PC-9 (cell line): ENCODE measurements at regions not wholly inside any gene's neighbourhood (a gene's known extent, or its start where the extent isn't known, plus 50 kb on each side); places are given as distances from the start of the nearest gene placed in this dataset.
A peak's percentile ranks its signal among the peaks of the same experiment; 100 is the strongest.

ENCODE experiments used
- BruUV-seq: library from RNA; stranded (reverse); fragments of 400-500 nt; replicated peaks from 2 replicates; lab custom pipeline; 2021; lab: Mats Ljungman, UMichigan
- CTCF ChIA-PET: fragments of 300-600 bp; sonication (Branson Sonifier 250); formaldehyde crosslinking; loops from one replicate; lab custom pipeline; 2022; ENCODE audit warnings: antibody characterized with exemption; lab: Charles Lee
- POLR2A ChIA-PET: fragments of 300-600 bp; sonication (Branson Sonifier 250); formaldehyde crosslinking; loops from one replicate; lab custom pipeline; 2022; ENCODE audit warnings: antibody characterized with exemption; ENCODE audit not compliant: unreplicated experiment; lab: Charles Lee
- DNase-seq, 2 experiments: peaks; one replicate each; pipeline versions ENCODE4 v3.0.0 to v3.0.0-alpha.2; 2015 to 2022; ENCODE audit warnings: mixed read lengths in 1 of 2
- H2AFZ ChIP-seq: fragments of 200-600 bp; sonication (generic); 2 replicates; pipeline ENCODE4 v1.8.1; 2017; ENCODE audit warnings: antibody characterized with exemption
- H3F3A ChIP-seq: fragments of 200-600 bp; sonication (generic); 2 replicates; pipeline ENCODE4 v1.8.1; 2017; ENCODE audit warnings: antibody characterized with exemption, mild to moderate bottlenecking, low read depth; ENCODE audit not compliant: insufficient read depth
- H3K27ac ChIP-seq: fragments of 200-600 bp; sonication (generic); 2 replicates; pipeline ENCODE4 v1.6.1; 2016; ENCODE audit warnings: mixed run types
- H3K27me3 ChIP-seq: fragments of 200-600 bp; sonication (generic); 2 replicates; pipeline ENCODE4 v1.6.1; 2016; ENCODE audit warnings: low read depth, mixed run types; ENCODE audit not compliant: insufficient read depth
- H3K36me3 ChIP-seq: fragments of 200-600 bp; sonication (generic); 2 replicates; pipeline ENCODE4 v1.6.1; 2016; ENCODE audit warnings: low read depth, mixed run types
- H3K4me1 ChIP-seq: fragments of 200-600 bp; sonication (generic); replicated peaks from 2 replicates; pipeline ENCODE4 v1.6.1; 2016; ENCODE audit warnings: mixed run types; ENCODE audit not compliant: insufficient read depth
- H3K4me2 ChIP-seq: fragments of 200-600 bp; sonication (generic); 2 replicates; pipeline ENCODE4 v1.6.1; 2017; ENCODE audit warnings: mixed run types
- H3K4me3 ChIP-seq: fragments of 200-600 bp; sonication (generic); 2 replicates; pipeline ENCODE4 v1.6.1; 2016; ENCODE audit warnings: mixed run types
- H3K79me2 ChIP-seq: fragments of 200-600 bp; sonication (generic); 2 replicates; pipeline ENCODE4 v1.6.1; 2017; ENCODE audit warnings: low read depth, mixed run types
- H3K9me2 ChIP-seq: fragments of 200-600 bp; sonication (generic); 2 replicates; pipeline ENCODE4 v1.8.1; 2017; ENCODE audit warnings: mild to moderate bottlenecking; ENCODE audit not compliant: insufficient read depth
- H3K9me3 ChIP-seq: fragments of 200-600 bp; sonication (generic); 2 replicates; pipeline ENCODE4 v1.8.1; 2016; ENCODE audit warnings: low read depth; ENCODE audit not compliant: insufficient read depth
- H4K20me1 ChIP-seq: fragments of 200-600 bp; sonication (generic); 2 replicates; pipeline ENCODE4 v1.8.1; 2017; ENCODE audit not compliant: insufficient read depth
- CTCF ChIP-seq: fragments of 200-600 bp; sonication (generic); conservative IDR thresholded peaks from 2 replicates; pipeline ENCODE4 v1.6.1; 2017; ENCODE audit warnings: mixed run types, antibody characterized with exemption, mild to moderate bottlenecking, moderate library complexity
- EZH2 ChIP-seq: fragments of 200-600 bp; sonication (generic); IDR thresholded peaks from 2 replicates; pipeline ENCODE4 v1.8.0; 2017; ENCODE audit warnings: antibody characterized with exemption, low read depth
- intact Hi-C: fragments of 100-400 bp; cut with micrococcal nuclease; formaldehyde crosslinking; loops from one replicate; pipeline ENCODE4 v1.10.0; 2022; ENCODE audit not compliant: unreplicated experiment

DNA sequence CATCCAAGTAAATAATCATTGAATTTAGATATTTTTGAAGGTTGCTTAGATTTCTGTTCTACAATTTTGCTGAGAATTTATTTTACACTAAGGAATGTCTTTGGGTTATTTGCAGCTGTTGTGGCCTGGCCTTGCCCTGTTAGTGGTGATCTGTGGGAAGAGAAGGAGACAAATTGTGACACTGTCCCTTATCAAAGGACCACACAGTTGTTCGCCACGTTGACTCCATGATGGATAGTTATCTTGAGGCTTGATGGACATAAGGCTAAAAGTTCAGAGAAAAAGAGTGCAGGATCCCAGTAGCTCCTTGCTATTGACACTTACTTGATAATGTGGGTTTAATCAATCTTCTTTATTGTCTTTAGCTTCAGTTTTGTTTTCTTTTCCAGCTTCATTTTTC lies 186.6 kb upstream of the MEF2C start:
- no peak for TF ChIP-seq CTCF
- TF ChIP-seq EZH2: no peak
- H3K4me2 ChIP-seq: no peak overlapping the region
- no peaks in the 10 kb centered on the region for H4K20me1 ChIP-seq
- no peak overlapping the region for H2AFZ ChIP-seq
- BruUV-seq: no TSS peak
- no peak overlapping the region for H3K27ac ChIP-seq
- ChIA-PET POLR2A (no interaction called here), CTCF (no interaction called here)
- intact Hi-C loops: no loop called here
- no peak overlapping the region for H3K4me3 ChIP-seq
- H3K9me2 ChIP-seq: no peaks in the 10 kb centered on the region
- no peaks in the 10 kb centered on the region for H3K4me1 ChIP-seq
- no peak for DNase-seq
- H3K79me2 ChIP-seq: no peaks in the 10 kb centered on the region
- H3F3A ChIP-seq: no peaks in the 10 kb centered on the region
- no peaks in the 10 kb centered on the region for H3K9me3 ChIP-seq
- no peaks in the 10 kb centered on the region for H3K36me3 ChIP-seq
- no peaks in the 10 kb centered on the region for H3K27me3 ChIP-seq

- no peak for DNase-seq
- Histone ChIP-seq H3K9me2 (no peaks in the 10 kb centered on the region), H3K27ac (no peak overlapping the region), H3K9me3 (no peaks in the 10 kb centered on the region), H3K36me3 (no peaks in the 10 kb centered on the region), H3K27me3 (no peaks in the 10 kb centered on the region), H3K4me3 (no peak overlapping the region), H2AFZ (peak overlapping the region; percentile 52; the same call in 1 of the 2 replicates), H3K4me1 (no peaks in the 10 kb centered on the region), H3F3A (no peaks in the 10 kb centered on the region), H3K79me2 (no peaks in the 10 kb centered on the region), H4K20me1 (no peaks in the 10 kb centered on the region), H3K4me2 (no peak overlapping the region)
- BruUV-seq: no TSS peak
- TF ChIP-seq EZH2: no peak
- TF ChIP-seq CTCF: no peak
- intact Hi-C loops: no loop called here
- CTCF ChIA-PET: no interaction called here
- POLR2A ChIA-PET: no interaction called here
Measured at GRCh38 chr5:89067362-89067761, 184.4 kb upstream of the MEF2C start.

- Histone ChIP-seq H3K9me2 (no peaks in the 10 kb centered on the region), H3K4me3 (no peak overlapping the region), H3K36me3 (no peaks in the 10 kb centered on the region), H3K27me3 (no peaks in the 10 kb centered on the region), H3K4me2 (no peak overlapping the region), H3F3A (no peaks in the 10 kb centered on the region), H3K9me3 (no peaks in the 10 kb centered on the region), H3K27ac (no peak overlapping the region), H2AFZ (no peak overlapping the region), H3K4me1 (no peaks in the 10 kb centered on the region), H4K20me1 (no peaks in the 10 kb centered on the region), H3K79me2 (no peaks in the 10 kb centered on the region)
- DNase-seq: no peak
- ChIA-PET CTCF (no interaction called here), POLR2A (no interaction called here)
- TF ChIP-seq EZH2 (no peak), CTCF (no peak)
- no TSS peak for BruUV-seq
- intact Hi-C loops: no loop called here
Measured at GRCh38 chr5:89065919-89066318, 182.9 kb upstream of the MEF2C start.
